GM12892 (cell line): ENCODE measurements at regions not wholly inside any gene's neighbourhood (a gene's known extent, or its start where the extent isn't known, plus 50 kb on each side); places are given as distances from the start of the nearest gene placed in this dataset.

Experiments
- POLR2A ChIP-seq: IDR thresholded peaks from 2 replicates; pipeline ENCODE4 v1.6.1; 2011; ENCODE audit warnings: low read depth, low read length, control low read depth
- POLR2AphosphoS5 ChIP-seq: IDR thresholded peaks from 2 replicates; pipeline ENCODE4 v1.6.1; 2011; ENCODE audit warnings: low read depth, low read length, control low read depth
- TAF1 ChIP-seq: IDR thresholded peaks from 2 replicates; pipeline ENCODE4 v1.6.1; 2011; ENCODE audit warnings: low read depth, mild to moderate bottlenecking, control low read depth, low read length, borderline replicate concordance

GRCh38 chr6:15008269-15008668 is 237.6 kb upstream of the JARID2 start:
- no peak for TF ChIP-seq POLR2A
- no peak for TF ChIP-seq POLR2AphosphoS5
- TF ChIP-seq TAF1: no peak
